Activated CD8-positive, alpha-beta T cell treated with anti-CD3 and anti-CD28 coated beads for 36 hours (primary cell): ENCODE measurements at regions not wholly inside any gene's neighbourhood (a gene's known extent, or its start where the extent isn't known, plus 50 kb on each side); places are given as distances from the start of the nearest gene placed in this dataset.

ENCODE experiments used
- ATAC-seq: fragments of 200-7000 bp; cut with Tn5 transposase; one replicate; pipeline ENCODE4 v1.10.0; 2021; ENCODE audit warnings: mild to moderate bottlenecking, moderate library complexity
- CTCF ChIA-PET: fragments of 350-600 bp; sonication (Branson Sonifier 250); formaldehyde crosslinking; loops from one replicate; lab custom pipeline; 2021; ENCODE audit warnings: antibody characterized with exemption; lab: Charles Lee
- POLR2A ChIA-PET: fragments of 350-600 bp; sonication (Branson Sonifier 250); formaldehyde crosslinking; loops from one replicate; lab custom pipeline; 2021; ENCODE audit warnings: antibody characterized with exemption; lab: Charles Lee
- DNase-seq: peaks from one replicate; pipeline ENCODE4 v3.0.0-alpha.2; 2020
- H3K27ac Mint-ChIP-seq: one replicate; pipeline ENCODE4 v1.8.0; 2021; ENCODE audit warnings: mild to moderate bottlenecking, mixed read lengths
- H3K27me3 Mint-ChIP-seq: one replicate; pipeline ENCODE4 v1.8.0; 2021; ENCODE audit warnings: mixed read lengths
- H3K36me3 Mint-ChIP-seq: one replicate; pipeline ENCODE4 v1.8.0; 2021; ENCODE audit warnings: low read depth, mixed read lengths
- H3K4me1 Mint-ChIP-seq: one replicate; pipeline ENCODE4 v1.8.0; 2021; ENCODE audit warnings: low read depth, mixed read lengths
- H3K4me3 Mint-ChIP-seq: one replicate; pipeline ENCODE4 v1.8.0; 2021; ENCODE audit warnings: mild to moderate bottlenecking, moderate library complexity, mixed read lengths
- H3K9me3 Mint-ChIP-seq: one replicate; pipeline ENCODE4 v1.8.0; 2021; ENCODE audit warnings: mixed read lengths
- intact Hi-C: fragments of 100-400 bp; cut with micrococcal nuclease; formaldehyde crosslinking; loops from one replicate; pipeline ENCODE4 v1.10.0; 2022
- TF ChIP-seq, protein P1 (sequence below): fragments of 200-600 bp; IDR thresholded peaks from one replicate; pipeline ENCODE4 v1.8.0; 2022; ENCODE audit warnings: antibody characterized with exemption, mild to moderate bottlenecking

DNA sequence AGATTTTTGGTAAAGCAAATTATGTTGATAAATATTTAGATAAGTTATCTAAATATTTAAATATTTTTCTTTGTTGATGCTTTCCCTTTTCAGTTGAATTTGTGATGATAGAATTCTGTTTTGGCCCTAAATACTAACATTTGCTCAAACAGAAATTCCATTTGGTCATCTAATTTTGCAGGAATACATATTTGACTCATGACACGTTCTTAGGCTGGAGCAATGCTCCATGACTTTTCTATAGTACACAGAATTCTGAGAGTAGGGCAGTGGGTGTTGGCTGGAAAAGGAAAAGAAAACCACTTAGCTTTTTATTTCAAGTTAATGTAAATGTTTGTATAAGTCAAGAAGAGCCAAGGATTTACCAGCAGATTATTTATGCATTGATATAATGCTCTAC lies 58.6 kb upstream of the GK2 start:
- Mint-ChIP-seq H3K27ac (no peak overlapping the region), H3K36me3 (no peaks in the 10 kb centered on the region), H3K4me3 (no peak overlapping the region), H3K4me1 (no peaks in the 10 kb centered on the region), H3K27me3 (no peaks in the 10 kb centered on the region), H3K9me3 (no peaks in the 10 kb centered on the region)
- intact Hi-C loops = no loop called here
- no peak for ATAC-seq
- ChIA-PET POLR2A (no interaction called here), CTCF (no interaction called here)
- TF ChIP-seq, protein P1, sequence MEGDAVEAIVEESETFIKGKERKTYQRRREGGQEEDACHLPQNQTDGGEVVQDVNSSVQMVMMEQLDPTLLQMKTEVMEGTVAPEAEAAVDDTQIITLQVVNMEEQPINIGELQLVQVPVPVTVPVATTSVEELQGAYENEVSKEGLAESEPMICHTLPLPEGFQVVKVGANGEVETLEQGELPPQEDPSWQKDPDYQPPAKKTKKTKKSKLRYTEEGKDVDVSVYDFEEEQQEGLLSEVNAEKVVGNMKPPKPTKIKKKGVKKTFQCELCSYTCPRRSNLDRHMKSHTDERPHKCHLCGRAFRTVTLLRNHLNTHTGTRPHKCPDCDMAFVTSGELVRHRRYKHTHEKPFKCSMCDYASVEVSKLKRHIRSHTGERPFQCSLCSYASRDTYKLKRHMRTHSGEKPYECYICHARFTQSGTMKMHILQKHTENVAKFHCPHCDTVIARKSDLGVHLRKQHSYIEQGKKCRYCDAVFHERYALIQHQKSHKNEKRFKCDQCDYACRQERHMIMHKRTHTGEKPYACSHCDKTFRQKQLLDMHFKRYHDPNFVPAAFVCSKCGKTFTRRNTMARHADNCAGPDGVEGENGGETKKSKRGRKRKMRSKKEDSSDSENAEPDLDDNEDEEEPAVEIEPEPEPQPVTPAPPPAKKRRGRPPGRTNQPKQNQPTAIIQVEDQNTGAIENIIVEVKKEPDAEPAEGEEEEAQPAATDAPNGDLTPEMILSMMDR = no peak
- no peak for DNase-seq
